Thymus (tissue), 11 donors: ENCODE measurements at regions not wholly inside any gene's neighbourhood (a gene's known extent, or its start where the extent isn't known, plus 50 kb on each side); places are given as distances from the start of the nearest gene placed in this dataset.
"Not testable (repeated sequence)": the region's sequence is repeated elsewhere in the genome, so short reads cannot be mapped to it uniquely, and the experiment has no call there.

Source experiments
- DNase-seq, 9 donors: peaks; one replicate each; pipeline ENCODE4 v3.0.0-alpha.2; 2013; ENCODE audit warnings: low spot score in 9 of 9, low read depth in 6 of 9, missing footprints in 1 of 9
- H3K27ac ChIP-seq, 2 donors: one replicate each; pipeline ENCODE4 v1.5.1; 2013; ENCODE audit warnings: control low read depth in 1 of 2, low read depth in 1 of 2, low read length in 1 of 2, mild to moderate bottlenecking in 1 of 2, moderate library complexity in 1 of 2
- H3K27me3 ChIP-seq, 2 donors: one replicate each; pipeline ENCODE4 v1.5.1; 2013; ENCODE audit warnings: low read length in 1 of 2; ENCODE audit not compliant: control insufficient read depth in 2 of 2, insufficient read depth in 1 of 2
- H3K36me3 ChIP-seq, 2 donors: one replicate each; pipeline ENCODE4 v1.5.1; 2013; ENCODE audit warnings: low read length in 1 of 2, mild to moderate bottlenecking in 1 of 2, moderate library complexity in 1 of 2; ENCODE audit not compliant: control insufficient read depth in 2 of 2, insufficient read depth in 2 of 2
- H3K4me1 ChIP-seq, 2 donors: one replicate each; pipeline ENCODE4 v1.5.1; 2013; ENCODE audit warnings: low read length in 2 of 2; ENCODE audit not compliant: control insufficient read depth in 2 of 2, insufficient read depth in 2 of 2
- H3K4me3 ChIP-seq, 2 donors: one replicate each; pipeline ENCODE4 v1.5.1; 2013; ENCODE audit warnings: low read length in 2 of 2, control low read depth in 1 of 2, mild to moderate bottlenecking in 1 of 2
- H3K9me3 ChIP-seq, 2 donors: one replicate each; pipeline ENCODE4 v1.5.1; 2013; ENCODE audit warnings: low read length in 1 of 2, mild to moderate bottlenecking in 1 of 2; ENCODE audit not compliant: control insufficient read depth in 2 of 2, insufficient read depth in 1 of 2
- WGBS: extraction: QIAGEN DNeasy Blood & Tissue Kit; methylation state at CpG from one replicate; pipeline ENCODE4 v1.1.7; 2013; 5-methylcytosine and 5-hydroxymethylcytosine counted together
- donor health status: healthy.

- no peak for DNase-seq
- WGBS: 88% methylated on average over 3 of the region's 3 CpGs
- no peaks in the 10 kb centered on the region for H3K4me1 ChIP-seq
- H3K4me3 ChIP-seq: no peak overlapping the region
- H3K9me3 ChIP-seq: no peaks in the 10 kb centered on the region
- H3K27ac ChIP-seq: no peak overlapping the region
- no peaks in the 10 kb centered on the region for H3K27me3 ChIP-seq
- no peaks in the 10 kb centered on the region for H3K36me3 ChIP-seq
These were observed 311.9 kb upstream of the TECRL start for GRCh38 chr4:64721106-64721505.

GRCh38 chr4:64718091-64718490, 308.8 kb upstream of the TECRL start:
- Histone ChIP-seq H3K27me3 (no peaks in the 10 kb centered on the region), H3K4me3 (no peak overlapping the region), H3K4me1 (no peaks in the 10 kb centered on the region), H3K9me3 (no peaks in the 10 kb centered on the region), H3K36me3 (no peaks in the 10 kb centered on the region), H3K27ac (no peak overlapping the region)
- WGBS: 74% methylated on average over 3 of the region's 3 CpGs
- DNase-seq: no peak

GRCh38 chr4:64715741-64716140, 306.5 kb upstream of the TECRL start:
- Histone ChIP-seq H3K9me3 (no peaks in the 10 kb centered on the region), H3K36me3 (no peaks in the 10 kb centered on the region), H3K27ac (no peak overlapping the region), H3K27me3 (no peaks in the 10 kb centered on the region), H3K4me1 (no peaks in the 10 kb centered on the region), H3K4me3 (no peak overlapping the region)
- no peak for DNase-seq

- peak in 4 of 9 donors; percentile 1 to 27 (median 2) for DNase-seq
- 11% methylated on average over 2 of the region's 2 CpGs for WGBS
- H3K9me3 ChIP-seq: no peaks in the 10 kb centered on the region
These were observed 304.1 kb upstream of the TECRL start for GRCh38 chr4:64713256-64713840.

GRCh38 chr4:64712590-64712989, 303.3 kb upstream of the TECRL start:
- H3K4me3 ChIP-seq: no peak overlapping the region
- no peaks in the 10 kb centered on the region for H3K4me1 ChIP-seq
- H3K36me3 ChIP-seq: no peaks in the 10 kb centered on the region
- no peak overlapping the region for H3K27ac ChIP-seq
- H3K9me3 ChIP-seq: no peaks in the 10 kb centered on the region
- DNase-seq: no peak
- no peaks in the 10 kb centered on the region for H3K27me3 ChIP-seq
- 90% methylated on average over 8 of the region's 8 CpGs for WGBS

More at GRCh38 chr4:64713256-64713840, 304.1 kb upstream of the TECRL start:
- H3K4me3 ChIP-seq: no peak overlapping the region
- no peaks in the 10 kb centered on the region for H3K27me3 ChIP-seq
- no peaks in the 10 kb centered on the region for H3K4me1 ChIP-seq
- no peaks in the 10 kb centered on the region for H3K36me3 ChIP-seq
- H3K27ac ChIP-seq: no peak overlapping the region

- DNase-seq: no peak
- H3K9me3 ChIP-seq: no peaks in the 10 kb centered on the region
- H3K36me3 ChIP-seq: no peaks in the 10 kb centered on the region
- H3K27me3 ChIP-seq: no peaks in the 10 kb centered on the region
- no peaks in the 10 kb centered on the region for H3K4me1 ChIP-seq
- no peak overlapping the region for H3K4me3 ChIP-seq
- H3K27ac ChIP-seq: no peak overlapping the region
- WGBS: 94% methylated on average over 3 of the region's 3 CpGs
These were observed 296.7 kb upstream of the TECRL start for GRCh38 chr4:64705989-64706388.

GRCh38 chr4:64698171-64698570, 288.9 kb upstream of the TECRL start:
- H3K4me3 ChIP-seq: no peak overlapping the region

GRCh38 chr4:64682946-64683345, 273.7 kb upstream of the TECRL start:
- Histone ChIP-seq H3K27ac (no peak overlapping the region), H3K4me1 (no peaks in the 10 kb centered on the region), H3K36me3 (no peaks in the 10 kb centered on the region), H3K27me3 (no peaks in the 10 kb centered on the region), H3K4me3 (no peak overlapping the region), H3K9me3 (no peaks in the 10 kb centered on the region)
- DNase-seq: no peak
- WGBS: 97% methylated on average over 4 of the region's 4 CpGs

More at GRCh38 chr4:64698171-64698570, 288.9 kb upstream of the TECRL start:
- H3K27ac ChIP-seq: no peak overlapping the region
- no peaks in the 10 kb centered on the region for H3K9me3 ChIP-seq
- no peak for DNase-seq
- no peaks in the 10 kb centered on the region for H3K27me3 ChIP-seq
- no peaks in the 10 kb centered on the region for H3K36me3 ChIP-seq
- WGBS: 88% methylated on average over 2 of the region's 2 CpGs
- no peaks in the 10 kb centered on the region for H3K4me1 ChIP-seq

GRCh38 chr4:64682481-64682880, 273.2 kb upstream of the TECRL start:
- no peaks in the 10 kb centered on the region for H3K4me1 ChIP-seq
- WGBS: 94% methylated on average over 4 of the region's 4 CpGs
- H3K27me3 ChIP-seq: no peaks in the 10 kb centered on the region

GRCh38 chr4:64673121-64673520, 263.9 kb upstream of the TECRL start:
- not testable (repeated sequence) for H3K27ac ChIP-seq, H3K36me3 ChIP-seq, DNase-seq, H3K27me3 ChIP-seq, H3K4me1 ChIP-seq, H3K4me3 ChIP-seq
- H3K9me3 ChIP-seq: peaks cover 0 to 23% of the 10 kb centered on the region in 2 donors
- 89% methylated on average over 2 of the region's 2 CpGs for WGBS

More at GRCh38 chr4:64682481-64682880, 273.2 kb upstream of the TECRL start:
- no peaks in the 10 kb centered on the region for H3K9me3 ChIP-seq
- H3K4me3 ChIP-seq: no peak overlapping the region
- no peak for DNase-seq
- H3K27ac ChIP-seq: no peak overlapping the region
- no peaks in the 10 kb centered on the region for H3K36me3 ChIP-seq
